Panc1 (cell line): ENCODE measurements at regions not wholly inside any gene's neighbourhood (a gene's known extent, or its start where the extent isn't known, plus 50 kb on each side); places are given as distances from the start of the nearest gene placed in this dataset.
"Not testable (repeated sequence)": the region's sequence is repeated elsewhere in the genome, so short reads cannot be mapped to it uniquely, and the experiment has no call there.

Experiments
- ATAC-seq: fragments of 200-7000 bp; cut with Tn5 transposase; 2 replicates; pipeline ENCODE4 v1.9.1; 2020; ENCODE audit warnings: mild to moderate bottlenecking, moderate library complexity
- BruUV-seq: library from RNA; stranded (reverse); fragments of 400-500 nt; replicated peaks from 2 replicates; lab custom pipeline; 2021; lab: Mats Ljungman, UMichigan
- CTCF ChIA-PET: fragments of 300-600 bp; sonication (Branson Sonifier 250); formaldehyde crosslinking; loops from one replicate; lab custom pipeline; 2022; ENCODE audit warnings: antibody characterized with exemption; lab: Charles Lee
- POLR2A ChIA-PET: fragments of 300-600 bp; sonication (Branson Sonifier 250); formaldehyde crosslinking; loops from one replicate; lab custom pipeline; 2022; ENCODE audit warnings: antibody characterized with exemption; lab: Charles Lee
- DNase-seq: peaks from one replicate; pipeline ENCODE4 v3.0.0-alpha.2; 2010; ENCODE audit warnings: low read depth, low spot score
- H3K27ac ChIP-seq: 2 replicates; pipeline ENCODE4 v1.5.1; 2011; ENCODE audit warnings: mild to moderate bottlenecking, low read length, inconsistent platforms
- H3K27me3 ChIP-seq: fragments of 200-500 bp; sonication (Bioruptor generic); 2 replicates; pipeline ENCODE4 v1.6.0; 2014; ENCODE audit warnings: low read length, inconsistent platforms; ENCODE audit not compliant: control insufficient read depth, insufficient read depth
- H3K36me3 ChIP-seq: fragments of 200-500 bp; sonication (Bioruptor generic); 2 replicates; pipeline ENCODE4 v1.5.1; 2014; ENCODE audit warnings: inconsistent platforms, mild to moderate bottlenecking, low read length, moderate library complexity; ENCODE audit not compliant: control insufficient read depth, insufficient read depth
- H3K4me1 ChIP-seq: 2 replicates; pipeline ENCODE4 v1.5.1; 2011; ENCODE audit warnings: inconsistent platforms, mild to moderate bottlenecking, low read length, moderate library complexity; ENCODE audit not compliant: control insufficient read depth, insufficient read depth
- H3K4me3 ChIP-seq, 2 experiments: 2 replicates each; pipeline ENCODE4 v1.5.1; 2011 to 2012; ENCODE audit warnings: low read depth in 2 of 2, low read length in 2 of 2, mild to moderate bottlenecking in 2 of 2, inconsistent platforms in 1 of 2, moderate library complexity in 1 of 2
- H3K9me3 ChIP-seq: fragments of 200-500 bp; sonication (Bioruptor generic); 2 replicates; pipeline ENCODE4 v1.5.1; 2014; ENCODE audit warnings: low read depth, mild to moderate bottlenecking, inconsistent platforms, low read length, moderate library complexity; ENCODE audit not compliant: control insufficient read depth, insufficient read depth
- CTCF ChIP-seq: fragments of 450-650 bp; IDR thresholded peaks from 2 replicates; pipeline ENCODE4 v1.5.1; 2017; ENCODE audit warnings: mild to moderate bottlenecking
- POLR2AphosphoS5 ChIP-seq: IDR thresholded peaks from 2 replicates; pipeline ENCODE4 v1.6.1; 2012; ENCODE audit warnings: mild to moderate bottlenecking, low read depth, low read length, moderate library complexity
- REST ChIP-seq, 2 experiments: IDR thresholded peaks; 2 replicates each; pipeline ENCODE4 v1.6.1; 2011 to 2012; ENCODE audit warnings: low read depth in 2 of 2, control low read depth in 1 of 2, low read length in 1 of 2, mild to moderate bottlenecking in 1 of 2, moderate library complexity in 1 of 2; ENCODE audit not compliant: insufficient read depth in 1 of 2
- SIN3A ChIP-seq: IDR thresholded peaks from 2 replicates; pipeline ENCODE4 v1.6.1; 2012; ENCODE audit warnings: low read depth, mild to moderate bottlenecking, low read length, moderate library complexity, borderline replicate concordance; ENCODE audit not compliant: insufficient read depth
- TCF7L2 ChIP-seq: IDR thresholded peaks from 2 replicates; pipeline ENCODE4 v1.6.1; 2011; ENCODE audit warnings: mild to moderate bottlenecking, low read depth, low read length, inconsistent platforms
- in situ Hi-C: cut with HindIII; loops from 2 replicates; pipeline ENCODE4 v1.10.0; 2016; ENCODE audit warnings: low sequenced_read_pairs, low pct_unique_long_range_greater_than_20kb
- intact Hi-C: fragments of 100-400 bp; cut with micrococcal nuclease; formaldehyde crosslinking; loops from one replicate; pipeline ENCODE4 v1.10.0; 2022; ENCODE audit not compliant: unreplicated experiment

- H3K27ac ChIP-seq, result no peak overlapping the region
- H3K4me1 ChIP-seq, result no peaks in the 10 kb centered on the region
- H3K36me3 ChIP-seq, result no peaks in the 10 kb centered on the region
- DNase-seq (no peak), ATAC-seq (no peak)
- in situ Hi-C loops (no loop called here), intact Hi-C loops (no loop called here)
- no peak overlapping the region for H3K4me3 ChIP-seq
- POLR2A ChIA-PET, result no interaction called here
- CTCF ChIA-PET, result interaction anchor here (0.6 kb wide), 1 partner anchor 110 kb away, joined by 6 read pairs; no protein-coding TSS in a partner anchor
- TF ChIP-seq REST (IDR thresholded peaks at IDR 0.05; ENCODE audit: insufficient read depth in 1 of 2, low read depth in 2 of 2, low read length in 1 of 2), result no peak
- no peak for TF ChIP-seq SIN3A
- TF ChIP-seq POLR2AphosphoS5, result no peak
- TF ChIP-seq CTCF, result no peak
- TF ChIP-seq TCF7L2, result no peak
- no TSS peak for BruUV-seq
- H3K27me3 ChIP-seq, result no peaks in the 10 kb centered on the region
- no peaks in the 10 kb centered on the region for H3K9me3 ChIP-seq
These were observed 577.3 kb upstream of the TLE4 start for GRCh38 chr9:78994471-78994870.

DNA sequence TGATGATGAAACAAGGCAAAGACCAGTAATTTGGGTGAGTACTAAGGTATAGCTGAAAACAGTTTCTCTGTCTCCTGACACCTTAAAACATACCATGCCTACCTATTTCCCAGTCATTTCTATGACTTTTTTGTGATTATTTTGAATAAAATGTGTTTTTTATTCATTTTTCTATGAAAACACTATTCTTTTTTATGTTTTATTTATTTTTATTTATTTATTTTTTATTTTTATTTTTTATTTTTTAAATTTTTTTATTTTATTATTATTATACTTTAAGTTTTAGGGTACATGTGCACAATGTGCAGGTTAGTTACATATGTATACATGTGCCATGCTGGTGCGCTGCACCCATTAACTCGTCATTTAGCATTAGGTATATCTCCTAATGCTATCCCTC lies 576.8 kb upstream of the TLE4 start:
- H3K36me3 ChIP-seq, intact Hi-C loops, in situ Hi-C loops, H3K27ac ChIP-seq, BruUV-seq, ATAC-seq, POLR2A ChIA-PET, H3K4me3 ChIP-seq, H3K27me3 ChIP-seq, CTCF ChIA-PET, DNase-seq, H3K9me3 ChIP-seq, H3K4me1 ChIP-seq: not testable (repeated sequence)

- no peaks in the 10 kb centered on the region for H3K36me3 ChIP-seq
- DNase-seq (no peak), ATAC-seq (no peak)
- H3K4me3 ChIP-seq, result no peak overlapping the region
- in situ Hi-C loops, result no loop called here
- intact Hi-C loops, result no loop called here
- no peak for TF ChIP-seq CTCF
- no peak for TF ChIP-seq REST (IDR thresholded peaks at IDR 0.05; ENCODE audit: insufficient read depth in 1 of 2, low read depth in 2 of 2, low read length in 1 of 2)
- no peak for TF ChIP-seq POLR2AphosphoS5
- no peak for TF ChIP-seq SIN3A
- no peak for TF ChIP-seq TCF7L2
- no peaks in the 10 kb centered on the region for H3K4me1 ChIP-seq
- no peak overlapping the region for H3K27ac ChIP-seq
- no peaks in the 10 kb centered on the region for H3K9me3 ChIP-seq
- ChIA-PET POLR2A (no interaction called here), CTCF (no interaction called here)
- H3K27me3 ChIP-seq, result no peaks in the 10 kb centered on the region
- BruUV-seq, result no TSS peak
These were observed 574.5 kb upstream of the TLE4 start for GRCh38 chr9:78997296-78997695.
